NCI-H1092 treated with DMSO at 0.1 percent for 48 hours (cell line): ENCODE measurements at regions not wholly inside any gene's neighbourhood (a gene's known extent, or its start where the extent isn't known, plus 50 kb on each side); places are given as distances from the start of the nearest gene placed in this dataset.
"Not testable (repeated sequence)": the region's sequence is repeated elsewhere in the genome, so short reads cannot be mapped to it uniquely, and the experiment has no call there.

Source experiments
- DNase-seq: peaks from one replicate; lab custom pipeline; 2025; lab: John Stamatoyannopoulos, UW

GRCh38 chr15:77877869-77878577 lies 199.5 kb downstream of the TBC1D2B start:
- no peak for DNase-seq

GRCh38 chr15:77876107-77876820 lies 201.2 kb downstream of the TBC1D2B start:
- DNase-seq: not testable (repeated sequence)

GRCh38 chr15:77875066-77875721 lies 202.3 kb downstream of the TBC1D2B start:
- peak; percentile 46 for DNase-seq

GRCh38 chr15:77874063-77874462 lies 203.4 kb downstream of the TBC1D2B start:
- no peak for DNase-seq

- not testable (repeated sequence) for DNase-seq
These were observed 204.7 kb downstream of the TBC1D2B start for GRCh38 chr15:77872521-77873425.

GRCh38 chr15:77871852-77872371 lies 205.6 kb downstream of the TBC1D2B start:
- DNase-seq: no peak

GRCh38 chr15:77870195-77871065 lies 207.1 kb downstream of the TBC1D2B start:
- peak; percentile 32 for DNase-seq

- no peak for DNase-seq
These were observed 208.3 kb downstream of the TBC1D2B start for GRCh38 chr15:77869021-77869895.

- peak; percentile 38 for DNase-seq
These were observed 209.4 kb downstream of the TBC1D2B start for GRCh38 chr15:77868048-77868629.

GRCh38 chr15:77867266-77868047 lies 210.1 kb downstream of the TBC1D2B start:
- DNase-seq: no peak

GRCh38 chr15:77866596-77867125 lies 210.8 kb downstream of the TBC1D2B start:
- DNase-seq: no peak

- no peak for DNase-seq
These were observed 211.3 kb downstream of the TBC1D2B start for GRCh38 chr15:77866186-77866585.

GRCh38 chr15:77865701-77866100 lies 211.8 kb downstream of the TBC1D2B start:
- DNase-seq: no peak

GRCh38 chr15:77865106-77865610 lies 212.4 kb downstream of the TBC1D2B start:
- no peak for DNase-seq

GRCh38 chr15:77864211-77865105 lies 213.1 kb downstream of the TBC1D2B start:
- DNase-seq: no peak

- no peak for DNase-seq
These were observed 213.9 kb downstream of the TBC1D2B start for GRCh38 chr15:77863491-77864105.
